GM11168 (cell line): ENCODE measurements at regions not wholly inside any gene's neighbourhood (a gene's known extent, or its start where the extent isn't known, plus 50 kb on each side); places are given as distances from the start of the nearest gene placed in this dataset.
"Not testable (repeated sequence)": the region's sequence is repeated elsewhere in the genome, so short reads cannot be mapped to it uniquely, and the experiment has no call there.

ENCODE experiments used
- in situ Hi-C: fragments of 300-500 bp; cut with MboI; formaldehyde crosslinking; loops from one replicate; pipeline ENCODE4 v1.12.0; 2022; ENCODE audit warnings: low sequenced_read_pairs; ENCODE audit not compliant: unreplicated experiment

DNA sequence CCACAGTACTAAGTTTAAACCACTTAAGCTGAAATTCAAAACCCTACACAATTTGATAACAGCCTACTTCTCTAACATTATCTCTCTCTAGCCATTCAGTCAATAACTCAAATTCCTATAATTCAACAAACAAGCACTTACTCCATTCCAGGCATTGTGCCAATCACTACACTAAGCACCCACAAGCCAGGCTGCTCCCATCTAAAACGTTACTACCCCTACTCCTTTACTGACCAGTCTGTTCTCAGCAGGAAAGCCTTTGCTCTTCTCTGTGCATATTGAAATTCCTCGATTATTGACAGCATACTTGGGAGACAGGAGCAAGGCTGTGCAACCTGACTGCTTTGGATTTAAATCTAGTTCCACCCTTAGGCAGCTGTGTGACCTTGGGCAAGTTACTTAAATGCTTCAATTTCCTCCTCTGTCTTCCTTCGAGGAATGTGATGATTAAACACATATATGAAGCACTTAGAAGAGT, 177.2 kb upstream of the THBS1 start:
- in situ Hi-C loops = no loop called here

DNA sequence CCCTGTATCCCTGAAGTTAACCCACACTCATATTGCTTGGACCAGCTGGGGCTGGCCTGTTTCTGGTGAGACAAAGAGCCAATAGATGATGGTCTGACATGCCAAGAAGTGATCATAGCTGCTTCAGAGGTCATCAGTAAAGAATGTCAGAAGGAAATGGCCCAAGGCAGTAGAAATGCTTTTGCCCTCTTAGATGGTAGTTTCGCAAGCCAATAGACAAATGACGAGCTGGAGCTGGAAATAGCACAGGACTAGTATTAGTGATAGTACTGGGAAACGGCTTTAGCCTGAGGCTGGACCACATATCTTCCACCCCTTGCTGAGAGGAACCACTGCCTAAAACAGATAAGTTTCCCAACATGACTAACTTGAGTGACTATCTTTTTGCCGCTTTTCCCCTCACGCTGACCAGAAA, 176.1 kb upstream of the THBS1 start:
- in situ Hi-C loops = no loop called here

DNA sequence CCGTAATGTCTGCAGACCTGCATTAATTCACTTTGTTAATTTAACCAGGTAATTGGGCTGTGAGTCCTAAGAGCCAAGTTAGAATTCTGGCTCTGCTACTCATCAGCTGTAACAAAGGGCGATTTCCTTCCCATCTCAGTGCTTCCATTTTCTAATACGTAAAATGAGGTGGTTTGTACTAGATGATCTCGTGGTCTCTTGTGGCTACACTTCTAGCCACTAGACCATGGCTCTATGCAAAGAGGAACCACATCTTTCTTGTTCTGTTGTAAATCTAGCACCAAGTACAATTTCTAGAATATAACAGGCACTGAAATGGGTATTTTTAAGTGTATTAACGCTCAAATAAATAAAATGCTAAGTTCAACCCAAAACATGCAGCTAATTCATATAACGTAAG, 174.4 kb upstream of the THBS1 start:
- in situ Hi-C loops = no loop called here

DNA sequence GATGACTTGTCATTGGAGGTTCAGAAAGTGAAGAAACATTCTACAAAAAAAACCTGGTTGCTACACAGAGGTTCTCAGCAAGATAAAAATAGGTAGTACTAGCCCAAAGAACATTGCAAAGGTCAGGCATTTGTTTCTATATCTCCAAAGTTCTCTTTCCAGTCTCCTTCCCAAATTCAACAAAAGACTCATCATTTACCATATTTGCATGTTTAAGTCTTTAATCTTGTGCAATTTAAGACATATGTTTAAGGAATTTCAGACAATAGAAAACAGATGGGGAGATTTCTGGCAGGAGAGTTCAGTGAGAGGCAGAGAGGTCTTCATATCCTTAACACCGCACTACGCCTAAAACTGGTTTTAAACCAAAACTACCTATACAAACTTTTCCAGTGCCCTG, 173.8 kb upstream of the THBS1 start:
- in situ Hi-C loops = no loop called here

DNA sequence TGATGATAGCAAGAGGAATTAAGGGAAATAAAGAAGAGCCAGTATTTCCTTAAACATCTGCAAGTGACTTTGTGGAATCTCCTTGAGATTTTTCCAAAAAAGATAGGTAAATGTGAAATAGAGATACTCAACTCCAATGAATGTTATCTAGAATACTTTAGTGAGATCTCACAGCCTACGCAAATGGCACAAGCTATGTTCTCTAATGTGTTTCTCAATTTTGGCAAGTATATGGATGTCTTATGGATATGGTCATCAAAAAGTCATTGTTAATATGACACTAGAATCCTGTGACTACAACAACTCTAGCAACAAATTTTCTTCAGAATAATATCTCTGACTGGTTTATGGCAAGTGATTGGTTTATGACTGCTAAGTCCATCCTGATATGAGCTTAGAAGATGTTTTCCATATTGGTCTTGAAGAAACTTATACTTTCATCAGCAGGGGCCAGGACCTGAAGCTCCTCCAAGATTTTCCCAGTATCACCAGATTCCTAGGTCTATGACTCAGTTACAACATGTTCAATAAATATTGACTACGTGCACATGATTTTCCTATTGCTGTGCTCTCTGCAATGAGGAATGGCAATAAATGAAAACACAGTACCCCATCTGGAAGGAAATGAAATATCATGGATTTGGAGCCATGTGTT, 170.9 kb upstream of the THBS1 start:
- in situ Hi-C loops = no loop called here

DNA sequence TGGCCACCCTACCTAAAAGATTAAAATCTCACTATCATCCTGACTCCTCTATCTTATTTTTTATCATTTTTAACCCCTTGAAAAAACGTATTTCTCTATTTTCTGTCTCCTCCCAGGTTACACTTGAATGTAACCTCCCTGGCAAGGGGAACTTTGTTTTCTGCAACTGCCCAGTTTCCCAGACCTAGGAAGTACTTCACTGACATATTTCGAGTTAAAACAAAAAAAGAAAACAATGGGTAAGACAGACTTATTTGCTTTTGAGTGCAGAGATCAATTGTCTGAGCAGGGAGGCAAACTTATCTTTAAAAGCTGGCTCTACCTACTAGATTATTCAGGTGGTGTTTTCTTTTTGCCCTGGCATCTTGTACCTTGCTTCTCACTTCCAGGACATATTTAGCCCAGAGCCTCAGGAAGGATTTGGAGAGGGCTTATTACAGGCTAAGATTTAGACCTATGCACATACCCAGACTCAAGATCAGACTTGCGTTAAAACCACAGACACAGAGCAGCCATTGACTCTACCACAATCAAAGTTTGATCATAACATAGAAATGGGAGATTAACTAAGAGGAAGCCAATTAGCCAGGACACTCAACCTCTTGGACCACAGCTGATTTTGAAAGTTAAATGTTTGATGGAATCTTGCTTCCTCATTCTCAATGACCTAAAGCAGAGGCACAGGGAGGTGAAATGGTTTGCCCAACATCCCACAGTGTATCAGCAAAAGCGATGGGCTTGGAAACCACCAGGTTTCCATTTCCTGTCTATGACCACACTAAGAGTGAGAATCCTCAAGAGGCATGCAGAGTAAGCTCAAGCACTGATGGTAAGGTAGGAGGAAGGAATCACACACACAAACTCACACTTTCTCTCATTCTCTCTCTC, 169.5 kb upstream of the THBS1 start:
- in situ Hi-C loops = no loop called here

DNA sequence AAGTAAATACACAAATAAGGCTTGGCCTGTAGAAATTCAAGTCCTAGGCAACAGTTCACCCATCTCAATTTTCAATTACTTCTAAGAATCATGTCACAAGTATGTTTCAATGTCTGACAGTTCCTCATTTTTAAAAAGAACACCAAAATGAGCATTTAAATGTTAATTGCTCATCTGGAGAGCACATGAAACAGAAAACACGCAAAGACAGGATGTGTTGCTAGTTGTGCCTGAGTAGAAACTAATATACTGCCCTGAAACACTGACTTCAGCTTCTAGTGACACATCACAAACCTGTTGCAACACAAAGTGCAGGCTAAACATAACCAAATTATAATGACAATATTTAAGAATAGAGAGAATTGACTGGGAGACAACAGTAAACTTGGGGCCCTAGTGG, 167.3 kb upstream of the THBS1 start:
- in situ Hi-C loops = no loop called here

DNA sequence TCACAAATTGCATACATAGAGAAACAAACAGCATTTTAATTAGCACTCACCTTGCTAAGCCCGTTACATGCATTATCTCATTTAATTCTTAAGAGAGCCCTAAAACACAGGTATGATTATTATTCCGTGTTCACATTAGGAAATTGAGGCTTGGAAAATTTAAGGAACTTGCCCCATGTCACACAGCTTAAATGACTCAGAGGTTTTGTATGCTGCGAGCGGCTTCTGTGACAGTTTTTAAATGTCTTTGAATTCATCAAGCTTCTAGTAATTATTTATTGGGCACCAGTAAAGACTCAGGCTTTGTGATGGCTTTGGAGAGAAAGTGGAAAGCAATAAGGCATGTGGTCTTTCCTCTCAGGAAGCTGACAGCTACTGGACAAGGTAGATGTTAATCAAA, 166.7 kb upstream of the THBS1 start:
- in situ Hi-C loops = no loop called here

DNA sequence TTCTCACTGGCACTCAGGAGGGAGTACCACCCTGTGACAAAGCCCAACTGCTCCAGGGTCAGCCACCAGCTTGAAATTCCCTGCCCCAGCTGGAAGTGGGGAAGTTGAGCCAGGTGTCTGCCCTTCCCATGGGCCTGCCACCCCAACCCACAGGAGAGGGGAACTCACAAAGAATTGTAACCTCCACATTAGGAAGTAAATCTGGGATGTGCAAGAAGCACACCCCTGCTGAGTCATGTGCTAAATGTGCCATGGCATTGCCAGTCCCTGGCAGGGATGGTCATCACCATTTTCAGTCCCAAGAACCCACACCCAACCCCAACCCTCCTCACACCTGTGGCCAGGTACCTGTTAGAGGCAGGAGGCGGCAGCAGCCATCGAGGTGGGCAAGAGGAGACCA, 165.2 kb upstream of the THBS1 start:
- in situ Hi-C loops = no loop called here

DNA sequence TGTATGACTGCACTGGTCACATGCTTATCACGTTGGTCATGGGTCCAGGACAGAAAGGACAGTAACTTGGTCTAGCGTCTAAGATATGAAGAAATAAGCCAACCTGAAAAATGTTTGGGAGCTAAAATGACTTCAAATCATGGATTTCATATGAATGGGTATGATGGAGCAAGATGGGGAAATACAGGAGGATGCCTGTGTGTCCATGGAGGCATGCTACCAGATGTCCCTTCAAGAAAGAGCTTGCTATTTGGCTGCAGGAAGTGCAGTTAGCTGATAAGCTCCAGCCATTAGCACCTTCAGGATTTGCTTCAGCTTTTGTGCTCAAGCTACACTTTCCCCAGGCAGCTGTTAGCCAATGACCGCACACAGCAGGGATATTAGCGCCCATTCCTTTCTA, 164.6 kb upstream of the THBS1 start:
- in situ Hi-C loops = no loop called here

DNA sequence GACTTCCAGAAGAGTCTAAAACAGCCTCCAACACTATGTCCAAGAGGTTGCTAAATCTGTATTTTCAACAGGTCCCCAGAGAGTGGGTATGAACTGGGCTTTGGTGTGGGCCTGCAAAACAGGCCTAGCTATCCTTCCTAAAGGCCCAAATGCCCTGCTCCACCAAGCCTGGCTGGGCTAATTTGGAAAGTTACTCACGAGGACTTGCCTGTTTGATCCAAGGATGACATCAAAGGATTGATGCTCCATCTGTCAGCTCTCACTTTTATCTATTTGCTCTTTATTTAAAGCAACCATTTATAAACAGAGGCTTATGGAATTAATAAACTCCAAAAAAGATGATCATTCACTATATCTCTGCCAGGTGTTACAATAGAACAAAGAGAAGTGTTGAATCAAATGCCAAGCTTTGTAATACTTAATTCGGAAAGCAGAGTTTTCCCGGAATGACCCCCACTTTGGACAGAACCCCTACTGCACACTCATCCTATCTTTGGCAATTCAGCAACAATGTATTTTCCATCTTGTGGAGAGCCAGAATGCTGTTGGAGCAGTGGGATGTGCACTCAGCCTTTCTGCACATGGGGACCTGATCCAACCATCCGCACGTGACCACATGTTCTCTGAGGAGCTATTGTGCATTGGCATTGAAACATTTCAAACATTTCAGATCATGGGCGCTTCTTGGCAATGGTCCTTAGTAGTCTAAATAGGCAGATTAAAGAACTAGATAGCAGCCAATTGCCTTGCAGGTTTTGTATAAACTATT, 163.3 kb upstream of the THBS1 start:
- in situ Hi-C loops = no loop called here

DNA sequence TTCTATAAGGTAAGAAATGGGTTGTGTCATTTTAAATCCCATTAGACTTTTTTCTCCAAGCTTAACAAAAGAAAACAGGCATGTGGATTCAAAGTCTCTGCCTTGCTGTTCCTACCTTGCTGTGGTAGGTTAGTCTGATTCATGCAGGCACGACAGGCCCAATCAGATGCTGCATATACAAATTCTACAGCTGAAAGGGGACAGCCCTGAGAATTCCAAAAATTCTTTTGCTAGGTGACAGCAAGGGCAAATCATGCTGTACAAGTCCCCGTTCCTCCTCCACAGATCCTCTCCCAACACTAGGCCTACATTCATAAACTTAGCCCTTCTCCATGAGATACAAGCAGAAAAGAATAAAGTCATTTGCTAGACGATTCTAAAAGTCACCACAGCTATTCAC, 161.2 kb upstream of the THBS1 start:
- in situ Hi-C loops = no loop called here

DNA sequence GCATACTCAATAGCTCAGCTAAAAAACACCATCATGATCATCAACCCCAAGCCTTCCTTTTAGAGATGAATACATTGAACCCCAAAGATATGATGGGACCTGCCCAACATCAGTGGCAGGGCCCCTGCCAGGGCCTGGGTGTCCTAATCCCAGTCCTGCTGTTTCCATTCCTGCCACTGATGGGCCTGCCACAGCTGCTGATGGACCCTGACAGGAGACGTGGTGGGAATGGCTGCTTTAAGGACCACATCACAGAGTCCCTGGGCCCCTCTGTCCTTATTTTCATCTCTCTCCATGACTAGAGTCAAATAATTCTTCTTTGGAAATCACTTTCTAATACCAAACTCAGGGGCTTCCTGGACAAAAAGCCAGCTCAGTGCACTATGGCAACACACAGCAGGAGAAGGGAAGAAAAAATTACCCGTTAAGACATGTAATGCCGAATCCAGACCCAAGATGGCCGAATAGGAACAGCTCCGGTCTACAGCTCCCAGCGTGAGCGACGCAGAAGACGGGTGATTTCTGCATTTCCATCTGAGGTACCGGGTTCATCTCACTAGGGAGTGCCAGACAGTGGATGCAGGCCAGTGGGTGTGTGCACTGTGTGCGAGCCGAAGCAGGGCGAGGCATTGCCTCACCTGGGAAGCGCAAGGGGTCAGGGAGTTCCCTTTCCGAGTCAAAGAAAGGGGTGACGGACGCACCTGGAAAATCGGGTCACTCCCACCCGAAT, 160.6 kb upstream of the THBS1 start:
- in situ Hi-C loops = not testable (repeated sequence)

DNA sequence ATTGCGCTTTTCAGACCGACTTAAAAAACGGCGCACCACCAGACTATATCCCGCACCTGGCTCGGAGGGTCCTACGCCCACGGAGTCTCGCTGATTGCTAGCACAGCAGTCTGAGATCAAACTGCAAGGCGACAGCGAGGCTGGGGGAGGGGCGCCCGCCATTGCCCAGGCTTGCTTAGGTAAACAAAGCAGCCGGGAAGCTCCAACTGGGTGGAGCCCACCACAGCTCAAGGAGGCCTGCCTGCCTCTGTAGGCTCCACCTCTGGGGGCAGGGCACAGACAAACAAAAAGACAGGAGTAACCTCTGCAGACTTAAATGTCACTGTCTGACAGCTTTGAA, 160.1 kb upstream of the THBS1 start:
- in situ Hi-C loops = not testable (repeated sequence)

DNA sequence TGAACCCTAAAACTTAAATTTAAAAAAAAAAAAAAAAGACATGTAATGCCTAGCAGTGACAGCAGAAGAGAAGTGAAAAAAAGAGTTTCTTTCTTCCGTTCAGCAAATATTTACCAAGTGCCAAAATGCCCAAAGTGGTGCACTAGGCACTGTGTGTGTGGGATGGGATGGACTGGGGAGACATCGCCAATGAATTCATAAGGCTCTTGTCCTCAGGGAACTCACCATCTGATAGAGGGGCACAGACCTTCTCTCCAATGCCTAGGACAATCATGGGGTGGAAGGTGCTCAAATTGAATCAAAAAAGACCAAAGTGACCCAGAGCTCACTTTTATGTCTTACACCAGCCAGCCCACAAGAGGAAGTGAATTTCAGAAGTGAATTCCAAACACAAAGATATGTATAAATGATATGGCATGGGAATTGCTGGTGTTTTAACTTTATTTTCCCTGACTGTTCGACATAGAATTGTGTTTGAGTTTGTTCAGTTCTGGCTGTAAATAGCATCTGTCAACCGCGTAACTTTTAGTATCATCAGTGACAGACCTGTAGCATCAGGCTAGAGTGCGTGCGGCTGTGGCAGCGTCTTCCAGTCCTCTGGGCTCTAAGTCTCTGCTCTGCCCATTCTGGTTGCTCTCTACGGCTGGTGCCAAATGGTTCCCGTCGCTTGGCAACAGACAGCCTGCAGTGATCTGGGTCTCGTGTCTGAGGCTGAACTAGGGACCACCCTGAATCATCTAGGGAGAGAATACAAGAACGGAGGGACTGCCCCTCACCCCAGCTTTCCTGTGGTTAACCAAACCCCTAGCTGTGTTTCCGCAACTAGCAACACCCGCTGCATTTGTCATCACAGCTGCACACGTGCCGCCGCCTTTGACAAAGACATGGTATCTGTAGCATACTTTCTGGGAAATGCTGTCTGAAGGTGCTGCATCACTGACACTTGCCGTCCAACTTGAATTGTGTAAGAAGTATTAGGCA, 154.0 kb upstream of the THBS1 start:
- in situ Hi-C loops = no loop called here

DNA sequence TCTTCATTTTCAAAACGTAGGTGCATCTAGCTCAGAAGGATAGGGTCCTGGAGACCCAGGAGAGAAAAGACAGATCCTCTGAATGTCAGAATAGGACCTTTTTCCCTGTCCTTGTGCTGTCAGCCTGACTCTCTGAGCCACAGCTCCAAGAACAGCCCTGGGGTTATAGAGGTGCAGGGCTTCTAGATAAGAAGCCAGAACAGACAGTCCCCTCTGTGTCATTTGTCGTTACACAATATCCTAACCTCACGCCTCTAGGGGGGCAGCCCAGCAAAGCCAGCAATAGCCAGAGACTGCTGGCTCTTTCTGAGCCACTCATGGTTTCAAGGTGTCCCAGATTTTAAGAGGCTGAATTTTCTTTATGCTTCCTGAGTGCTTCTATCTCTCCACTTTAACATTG, 153.2 kb upstream of the THBS1 start:
- in situ Hi-C loops = no loop called here

DNA sequence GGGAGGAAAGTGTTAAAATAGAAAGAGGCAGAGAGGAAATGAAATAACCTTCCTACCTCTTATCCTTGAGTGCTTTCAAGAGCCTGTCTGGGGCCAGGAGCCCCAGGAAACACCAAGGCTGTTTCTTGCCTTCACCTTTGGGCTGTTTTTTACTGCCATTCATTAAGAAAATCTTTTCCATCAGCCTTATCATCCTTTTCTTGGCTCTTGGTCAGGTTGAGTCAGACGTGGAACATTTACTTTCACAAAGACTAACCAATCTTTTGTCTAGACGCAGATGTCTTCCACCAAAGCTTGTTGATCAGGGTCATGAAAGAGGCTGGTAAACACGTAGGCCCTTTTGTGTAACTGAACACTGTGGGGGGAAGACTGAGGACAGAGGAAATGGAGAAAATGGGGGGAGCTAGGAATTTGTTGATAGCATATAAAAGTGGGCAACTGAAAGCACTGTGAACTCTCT, 151.0 kb upstream of the THBS1 start:
- in situ Hi-C loops = no loop called here

DNA sequence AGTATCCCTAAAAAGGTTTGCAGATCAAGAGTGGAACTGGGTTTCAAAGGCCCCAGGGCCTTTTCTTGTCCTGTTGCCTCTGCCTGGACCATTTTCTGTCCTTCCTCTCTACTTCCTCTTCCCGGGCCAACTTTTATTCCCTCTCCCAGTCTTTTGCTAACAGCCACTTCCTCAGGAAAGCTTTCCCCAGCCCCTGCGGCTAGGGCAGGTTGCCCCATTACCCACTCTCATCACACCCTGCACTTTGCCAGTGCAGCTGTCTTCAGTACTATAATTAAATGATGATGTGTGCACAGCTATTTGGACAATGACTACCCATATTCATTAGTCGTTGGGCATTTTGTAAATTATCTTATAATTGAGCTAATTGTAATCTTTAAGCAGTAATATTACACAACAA, 150.5 kb upstream of the THBS1 start:
- in situ Hi-C loops = no loop called here

DNA sequence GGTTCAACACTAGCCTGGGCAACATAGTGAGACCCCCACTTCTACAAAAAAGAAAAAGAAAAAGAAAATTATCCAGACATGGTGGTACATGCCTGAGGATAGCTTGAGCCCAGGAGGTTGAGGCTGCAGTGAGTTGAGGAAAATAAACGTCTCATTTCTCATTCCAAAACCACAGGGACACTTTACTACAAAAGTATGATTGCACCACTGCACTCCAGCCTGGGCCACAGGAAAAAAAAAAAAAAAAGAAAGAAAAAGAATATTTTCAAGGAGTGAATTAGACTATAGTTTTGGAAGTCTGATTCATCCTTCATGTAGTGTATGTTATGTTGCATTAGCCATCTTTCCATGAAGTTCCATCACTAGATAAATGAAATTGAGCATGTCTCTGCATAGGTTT, 149.5 kb upstream of the THBS1 start:
- in situ Hi-C loops = no loop called here
